ENCODE measurements at regions not wholly inside any gene's neighbourhood (a gene's known extent, or its start where the extent isn't known, plus 50 kb on each side); places are given as distances from the start of the nearest gene placed in this dataset.

- TF ChIP-seq CTCF (conservative IDR thresholded peaks at IDR 0.05) (no peak), EZH2 (IDR thresholded peaks at IDR 0.05; ENCODE audit: low read depth) (no peak)
Observed at GRCh38 chr6:40904583-40905194, 134.3 kb downstream of the UNC5CL start.

Measured in PC-9 (cell line).